H9 (cell line): ENCODE measurements at regions not wholly inside any gene's neighbourhood (a gene's known extent, or its start where the extent isn't known, plus 50 kb on each side); places are given as distances from the start of the nearest gene placed in this dataset.

Experiments
- DNase-seq: peaks from one replicate; pipeline ENCODE4 v3.0.0-alpha.2; 2017
- H2AFZ ChIP-seq: one replicate; pipeline ENCODE4 v1.6.1; 2013; ENCODE audit warnings: mild to moderate bottlenecking, low read length, control low read depth, moderate library complexity
- H2AK5ac ChIP-seq: 2 replicates; pipeline ENCODE4 v1.6.1; 2013; ENCODE audit warnings: low read length, control low read depth, mixed read lengths; ENCODE audit not compliant: insufficient read length
- H2BK120ac ChIP-seq: one replicate; pipeline ENCODE4 v1.6.1; 2013; ENCODE audit warnings: low read depth, mild to moderate bottlenecking, low read length, control low read depth, inconsistent platforms; ENCODE audit not compliant: poor library complexity, severe bottlenecking
- H2BK12ac ChIP-seq: 2 replicates; pipeline ENCODE4 v1.6.1; 2013; ENCODE audit warnings: low read length, control low read depth, mixed read lengths, low read depth; ENCODE audit not compliant: insufficient read length
- H2BK15ac ChIP-seq: 2 replicates; pipeline ENCODE4 v1.6.1; 2013; ENCODE audit warnings: low read depth, low read length, control low read depth
- H2BK20ac ChIP-seq: one replicate; pipeline ENCODE4 v1.6.1; 2013; ENCODE audit warnings: low read depth, mild to moderate bottlenecking, low read length, control low read depth, inconsistent platforms; ENCODE audit not compliant: poor library complexity, severe bottlenecking
- H2BK5ac ChIP-seq: 2 replicates; pipeline ENCODE4 v1.6.1; 2013; ENCODE audit warnings: low read length, control low read depth, mixed read lengths; ENCODE audit not compliant: insufficient read length
- H3K14ac ChIP-seq: 2 replicates; pipeline ENCODE4 v1.6.1; 2013; ENCODE audit warnings: low read length, control low read depth; ENCODE audit not compliant: insufficient read depth
- H3K18ac ChIP-seq: 2 replicates; pipeline ENCODE4 v1.6.1; 2013; ENCODE audit warnings: low read depth, mild to moderate bottlenecking, mixed read lengths, low read length, control low read depth; ENCODE audit not compliant: insufficient read length
- H3K23ac ChIP-seq: 2 replicates; pipeline ENCODE4 v1.6.1; 2013; ENCODE audit warnings: low read length, control low read depth, mixed read lengths, low read depth; ENCODE audit not compliant: insufficient read length
- H3K23me2 ChIP-seq: 2 replicates; pipeline ENCODE4 v1.6.1; 2013; ENCODE audit warnings: low read depth, mild to moderate bottlenecking, mixed read lengths, low read length, control low read depth; ENCODE audit not compliant: insufficient read length, poor library complexity, severe bottlenecking
- H3K27ac ChIP-seq: 2 replicates; pipeline ENCODE4 v1.5.1; 2013; ENCODE audit warnings: low read length, control low read depth, mixed read lengths, low read depth; ENCODE audit not compliant: insufficient read length
- H3K27me3 ChIP-seq: 2 replicates; pipeline ENCODE4 v1.6.1; 2013; ENCODE audit warnings: low read length, control low read depth, inconsistent platforms; ENCODE audit not compliant: insufficient read depth
- H3K4ac ChIP-seq: 2 replicates; pipeline ENCODE4 v1.6.1; 2013; ENCODE audit warnings: low read depth, mild to moderate bottlenecking, control low read depth, inconsistent platforms, low read length, moderate library complexity
- H3K4me1 ChIP-seq: 2 replicates; pipeline ENCODE4 v1.6.1; 2013; ENCODE audit warnings: low read length, control low read depth, inconsistent platforms; ENCODE audit not compliant: insufficient read depth
- H3K4me2 ChIP-seq: 2 replicates; pipeline ENCODE4 v1.6.1; 2013; ENCODE audit warnings: low read length, control low read depth, mixed read lengths; ENCODE audit not compliant: insufficient read length, insufficient read depth
- H3K56ac ChIP-seq: 2 replicates; pipeline ENCODE4 v1.6.1; 2013; ENCODE audit warnings: low read depth, mild to moderate bottlenecking, mixed read lengths, low read length, control low read depth; ENCODE audit not compliant: insufficient read length
- H3K79me1 ChIP-seq: 2 replicates; pipeline ENCODE4 v1.6.1; 2013; ENCODE audit warnings: low read depth, mild to moderate bottlenecking, moderate library complexity, low read length, control low read depth, inconsistent platforms; ENCODE audit not compliant: insufficient read depth, poor library complexity, severe bottlenecking
- H3K79me2 ChIP-seq: 2 replicates; pipeline ENCODE4 v1.6.1; 2013; ENCODE audit warnings: low read length, control low read depth, inconsistent platforms; ENCODE audit not compliant: insufficient read depth
- H3K9ac ChIP-seq: 2 replicates; pipeline ENCODE4 v1.6.1; 2013; ENCODE audit warnings: low read length, control low read depth, mixed read lengths; ENCODE audit not compliant: insufficient read length; ENCODE audit errors: extremely low read depth
- H3K9me3 ChIP-seq: one replicate; pipeline ENCODE4 v1.6.1; 2013; ENCODE audit warnings: low read depth, low read length, inconsistent platforms; ENCODE audit not compliant: control insufficient read depth
- H3T11ph ChIP-seq: one replicate; pipeline ENCODE4 v1.6.1; 2013; ENCODE audit warnings: mild to moderate bottlenecking, low read length, control low read depth, inconsistent platforms
- H4K20me1 ChIP-seq: one replicate; pipeline ENCODE4 v1.6.1; 2013; ENCODE audit not compliant: control insufficient read depth, insufficient read length, insufficient read depth
- H4K5ac ChIP-seq: 2 replicates; pipeline ENCODE4 v1.6.1; 2013; ENCODE audit warnings: low read depth, mild to moderate bottlenecking, mixed read lengths, low read length, control low read depth; ENCODE audit not compliant: insufficient read length
- H4K8ac ChIP-seq: replicated peaks from 2 replicates; pipeline ENCODE4 v1.6.1; 2013; ENCODE audit warnings: low read length, control low read depth, mixed read lengths, low read depth; ENCODE audit not compliant: insufficient read length
- H4K91ac ChIP-seq: 2 replicates; pipeline ENCODE4 v1.6.1; 2013; ENCODE audit warnings: low read depth, mild to moderate bottlenecking, moderate library complexity, mixed read lengths, low read length, control low read depth; ENCODE audit not compliant: insufficient read length
- H3K27ac Mint-ChIP-seq, 3 experiments: 2 replicates in 2 of 3; 3 replicates in 1 of 3; pipeline ENCODE4 v1.8.0; 2020 to 2021; ENCODE audit warnings: mixed read lengths in 3 of 3, mild to moderate bottlenecking in 1 of 3, moderate library complexity in 1 of 3
- H3K27me3 Mint-ChIP-seq: 2 replicates; pipeline ENCODE4 v1.8.0; 2021; ENCODE audit warnings: low read depth, mild to moderate bottlenecking, moderate library complexity, mixed read lengths
- H3K36me3 Mint-ChIP-seq, 3 experiments: 2 replicates in 2 of 3; 3 replicates in 1 of 3; pipeline ENCODE4 v1.8.0; 2020 to 2021; ENCODE audit warnings: low read depth in 3 of 3, mixed read lengths in 3 of 3; ENCODE audit not compliant: insufficient read depth in 1 of 3
- H3K4me1 Mint-ChIP-seq, 2 experiments: 2 replicates each; pipeline ENCODE4 v1.8.0; 2020; ENCODE audit warnings: mixed read lengths in 2 of 2
- H3K4me3 Mint-ChIP-seq, 2 experiments: 2 replicates in 1 of 2; 3 replicates in 1 of 2; pipeline ENCODE4 v1.8.0; 2020 to 2021; ENCODE audit warnings: mild to moderate bottlenecking in 2 of 2, mixed read lengths in 2 of 2, moderate library complexity in 1 of 2
- H3K9me3 Mint-ChIP-seq, 2 experiments: 2 replicates in 1 of 2; 3 replicates in 1 of 2; pipeline ENCODE4 v1.8.0; 2020; ENCODE audit warnings: mild to moderate bottlenecking in 2 of 2, mixed read lengths in 2 of 2, moderate library complexity in 1 of 2
- TF ChIP-seq, protein P1 (sequence below): fragments of 200-600 bp; sonication (generic); conservative IDR thresholded peaks from 3 replicates; pipeline ENCODE4 v1.8.0; 2021; ENCODE audit warnings: antibody characterized with exemption, mild to moderate bottlenecking

DNA sequence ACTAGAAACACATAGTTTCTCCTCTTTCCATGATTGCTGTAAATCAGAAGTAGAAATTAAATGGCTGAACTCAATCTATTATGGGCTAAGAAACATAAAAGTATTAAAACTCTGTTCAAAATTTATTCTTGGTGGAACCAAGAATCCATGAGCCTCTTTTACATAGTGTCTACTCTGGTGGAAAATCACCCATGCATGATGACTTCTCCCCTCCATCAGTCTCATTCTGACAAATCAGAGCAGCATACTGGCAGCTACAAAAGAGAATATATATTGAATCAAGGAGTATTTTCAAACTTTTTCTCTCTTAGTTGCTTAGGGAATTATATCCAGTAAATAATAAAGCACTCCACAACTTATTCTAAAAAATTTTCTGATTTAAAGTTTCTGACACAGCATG is 536.9 kb upstream of the CCDC54 start:
- Histone ChIP-seq H3K9me3 (no peaks in the 10 kb centered on the region), H2AK5ac (no peak overlapping the region), H3K4ac (no peak overlapping the region), H3K27ac (no peak overlapping the region), H2BK12ac (no peak overlapping the region), H3K79me1 (no peaks in the 10 kb centered on the region), H3K23me2 (no peaks in the 10 kb centered on the region), H2BK120ac (no peak overlapping the region), H3K23ac (no peak overlapping the region), H3K4me1 (no peaks in the 10 kb centered on the region; the same call in 1 of the 2 replicates), H3K4me2 (no peak overlapping the region), H3T11ph (no peak overlapping the region), H3K9ac (no peak overlapping the region), H2BK15ac (no peak overlapping the region), H2AFZ (no peak overlapping the region), H2BK5ac (no peak overlapping the region), H4K91ac (no peak overlapping the region), H3K18ac (no peak overlapping the region), H3K27me3 (no peaks in the 10 kb centered on the region), H4K20me1 (no peaks in the 10 kb centered on the region), H3K14ac (no peak overlapping the region), H2BK20ac (no peak overlapping the region), H4K5ac (no peak overlapping the region), H4K8ac (no peak overlapping the region), H3K79me2 (no peaks in the 10 kb centered on the region), H3K56ac (no peak overlapping the region)
- TF ChIP-seq, protein P1, sequence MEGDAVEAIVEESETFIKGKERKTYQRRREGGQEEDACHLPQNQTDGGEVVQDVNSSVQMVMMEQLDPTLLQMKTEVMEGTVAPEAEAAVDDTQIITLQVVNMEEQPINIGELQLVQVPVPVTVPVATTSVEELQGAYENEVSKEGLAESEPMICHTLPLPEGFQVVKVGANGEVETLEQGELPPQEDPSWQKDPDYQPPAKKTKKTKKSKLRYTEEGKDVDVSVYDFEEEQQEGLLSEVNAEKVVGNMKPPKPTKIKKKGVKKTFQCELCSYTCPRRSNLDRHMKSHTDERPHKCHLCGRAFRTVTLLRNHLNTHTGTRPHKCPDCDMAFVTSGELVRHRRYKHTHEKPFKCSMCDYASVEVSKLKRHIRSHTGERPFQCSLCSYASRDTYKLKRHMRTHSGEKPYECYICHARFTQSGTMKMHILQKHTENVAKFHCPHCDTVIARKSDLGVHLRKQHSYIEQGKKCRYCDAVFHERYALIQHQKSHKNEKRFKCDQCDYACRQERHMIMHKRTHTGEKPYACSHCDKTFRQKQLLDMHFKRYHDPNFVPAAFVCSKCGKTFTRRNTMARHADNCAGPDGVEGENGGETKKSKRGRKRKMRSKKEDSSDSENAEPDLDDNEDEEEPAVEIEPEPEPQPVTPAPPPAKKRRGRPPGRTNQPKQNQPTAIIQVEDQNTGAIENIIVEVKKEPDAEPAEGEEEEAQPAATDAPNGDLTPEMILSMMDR = no peak
- Mint-ChIP-seq H3K36me3 (peaks cover 22 to 32% (median 25%) of the 10 kb centered on the region in 3 experiments), H3K9me3 (peaks cover 4 to 8% of the 10 kb centered on the region in 2 experiments; a peak in 4 of 5 replicates), H3K27ac (no peak overlapping the region), H3K27me3 (no peaks in the 10 kb centered on the region), H3K4me1 (peaks cover 21 to 26% of the 10 kb centered on the region in 2 experiments), H3K4me3 (no peak overlapping the region)
- no peak for DNase-seq
